Stimulated activated CD4-positive, alpha-beta T cell treated with anti-CD3 and anti-CD28 coated beads, TNF-alpha, amount 100 ng/mL, for 24 hours (primary cell): ENCODE measurements at regions not wholly inside any gene's neighbourhood (a gene's known extent, or its start where the extent isn't known, plus 50 kb on each side); places are given as distances from the start of the nearest gene placed in this dataset.
"Not testable (repeated sequence)": the region's sequence is repeated elsewhere in the genome, so short reads cannot be mapped to it uniquely, and the experiment has no call there.

Source experiments
- DNase-seq, 3 experiments: peaks; one replicate each; pipeline ENCODE4 v3.0.0-alpha.2; 2020; ENCODE audit warnings: low read depth in 3 of 3

GRCh38 chr9:96131825-96132224 is 170.2 kb downstream of the HSD17B3 start:
- no peak for DNase-seq

DNA sequence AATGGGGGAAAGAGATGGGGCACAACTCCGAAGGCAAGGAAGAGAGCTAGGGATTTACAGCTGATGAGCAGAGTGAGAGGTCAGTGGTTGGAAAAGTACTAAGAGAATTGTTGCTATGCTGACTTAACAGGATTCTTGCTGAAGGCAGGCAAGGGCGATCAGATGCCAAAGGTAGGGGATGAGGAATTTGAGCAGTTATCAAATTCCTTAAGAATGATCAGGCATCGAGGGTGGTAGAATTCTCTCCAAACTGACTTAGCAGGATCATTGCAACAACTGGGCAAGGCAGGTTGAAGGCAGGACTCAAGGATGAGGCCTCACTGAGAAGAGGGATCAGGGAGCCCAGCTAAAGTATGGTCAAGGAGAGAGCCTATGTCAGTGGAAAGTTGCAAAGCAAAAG is 171.0 kb downstream of the HSD17B3 start:
- no peak for DNase-seq

DNA sequence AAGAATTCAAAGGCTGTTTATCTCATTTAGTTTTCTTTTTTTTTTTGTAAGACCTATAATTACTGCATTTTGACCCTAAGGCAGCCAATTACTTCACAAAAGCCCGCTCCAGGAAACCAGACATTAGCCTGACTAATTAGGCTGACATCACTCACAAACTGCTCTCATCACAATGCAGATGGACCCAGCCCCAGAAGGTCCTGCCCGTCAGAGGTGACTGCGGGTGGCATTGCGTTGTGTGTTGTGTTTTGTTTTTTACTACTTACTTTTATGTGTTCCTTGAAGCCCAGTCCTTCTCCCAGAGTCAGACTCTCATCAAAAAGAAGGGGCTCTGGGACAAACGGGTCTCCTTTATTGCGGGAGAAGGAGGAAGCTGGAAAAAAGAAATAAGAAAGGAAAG is 172.2 kb downstream of the HSD17B3 start:
- DNase-seq, result no peak

- DNase-seq, result no peak
These were observed 173.1 kb downstream of the HSD17B3 start for GRCh38 chr9:96128880-96129279.

DNA sequence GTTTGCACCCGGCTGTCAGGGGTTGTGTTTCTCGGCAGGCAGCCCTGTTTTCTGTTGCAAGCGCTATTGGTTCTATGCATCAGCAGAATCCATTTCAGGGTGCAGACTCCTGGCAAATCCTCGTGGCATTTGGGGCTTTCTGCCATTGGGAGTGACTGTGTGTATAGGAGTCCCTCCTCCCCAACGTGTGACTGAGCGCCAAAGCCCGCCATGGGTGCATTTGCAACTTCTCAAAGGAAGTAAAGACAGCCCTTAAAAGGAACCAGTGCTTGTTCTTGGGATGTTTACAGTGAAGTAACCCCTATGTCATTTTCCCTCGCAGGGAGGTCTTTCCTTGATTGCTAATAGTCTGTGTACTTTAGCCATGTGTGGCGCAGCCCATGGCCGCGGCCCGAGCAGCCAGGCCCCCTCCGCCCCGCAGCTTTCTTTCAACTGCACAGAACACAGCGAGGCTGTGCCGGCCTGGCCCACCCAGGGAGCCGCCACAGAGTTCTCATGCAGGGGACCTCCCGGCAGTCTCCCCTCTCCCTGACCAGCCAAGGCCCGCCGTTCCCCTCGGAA is 175.6 kb downstream of the HSD17B3 start:
- DNase-seq, result no peak

DNA sequence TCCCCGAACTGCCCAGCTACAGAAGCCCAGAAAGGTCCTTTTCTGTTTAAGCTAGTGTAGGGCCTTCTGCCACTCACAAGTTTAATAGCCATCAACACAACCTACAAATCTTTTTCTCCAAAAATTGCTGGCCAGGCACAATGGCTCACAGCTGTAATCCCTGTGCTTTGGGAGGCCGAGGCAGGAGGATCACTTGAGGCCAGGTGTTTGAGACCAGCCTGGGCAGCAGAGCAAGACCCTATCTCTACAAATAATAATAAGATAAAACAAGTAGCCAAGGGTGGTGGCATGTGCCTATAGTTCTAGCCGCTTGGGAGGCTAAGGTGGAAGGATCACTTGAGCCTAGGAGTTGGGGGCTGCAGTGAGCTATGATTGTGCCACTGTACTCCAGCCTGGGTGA is 176.4 kb downstream of the HSD17B3 start:
- DNase-seq, result no peak

DNA sequence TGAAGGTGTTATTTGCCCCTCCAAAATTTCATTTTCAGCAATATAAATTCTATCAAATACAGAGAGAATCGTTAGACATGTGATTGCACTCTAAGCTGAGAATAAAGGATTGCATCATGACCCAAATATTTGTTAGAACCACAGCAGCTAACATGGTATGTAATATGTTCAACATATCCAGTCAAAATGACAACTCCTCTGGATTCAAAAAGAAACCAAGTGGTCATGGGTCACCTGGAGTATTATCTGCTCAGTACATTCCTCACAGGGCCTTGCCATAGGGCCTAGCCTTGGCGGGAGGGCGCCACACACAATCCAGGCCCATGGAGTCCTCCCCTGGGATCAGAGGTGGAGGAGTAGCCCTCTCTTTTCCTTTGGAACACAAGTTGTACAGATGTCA is 179.2 kb downstream of the HSD17B3 start:
- DNase-seq, result no peak

DNA sequence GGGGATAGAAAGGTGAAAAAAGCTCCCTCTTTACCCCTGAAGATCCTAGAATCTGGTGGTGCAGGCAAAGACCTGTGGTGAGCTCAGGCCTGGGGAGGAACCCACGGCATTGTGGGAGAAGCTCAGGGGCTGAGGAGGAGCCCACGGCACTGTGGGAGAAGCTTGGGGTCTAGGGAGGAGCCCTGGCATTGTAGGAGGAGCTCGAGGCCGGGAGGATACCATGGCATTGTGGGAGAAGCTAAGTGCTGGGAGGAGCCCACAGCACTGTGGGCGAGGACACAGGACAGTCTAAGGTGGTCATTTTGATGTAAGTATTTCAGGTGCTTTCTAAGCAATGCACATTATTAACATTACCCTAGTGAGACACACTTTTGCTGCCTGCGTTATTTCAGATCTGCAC is 179.7 kb downstream of the HSD17B3 start:
- no peak for DNase-seq

DNA sequence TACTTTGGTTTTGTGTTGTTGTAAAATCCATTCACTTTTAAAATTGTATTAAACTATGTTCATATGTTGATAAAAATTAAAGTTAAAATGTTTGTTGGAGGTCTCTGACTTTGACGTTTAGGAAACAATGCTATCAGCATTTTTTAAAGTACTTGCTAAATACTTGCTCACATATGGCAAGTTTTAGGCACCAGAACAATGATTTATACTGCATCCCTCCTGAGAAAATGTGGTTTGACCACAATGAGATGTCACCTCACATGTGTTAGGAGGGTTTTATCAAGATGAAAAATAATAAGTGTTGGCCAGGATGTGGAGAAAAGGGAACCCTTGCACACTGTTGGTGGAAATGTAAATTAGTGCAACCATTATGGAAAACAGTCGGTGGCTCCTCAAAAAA is 180.8 kb downstream of the HSD17B3 start:
- DNase-seq, result no peak

- DNase-seq, result no peak
These were observed 184.4 kb downstream of the HSD17B3 start for GRCh38 chr9:96117398-96118080.

DNA sequence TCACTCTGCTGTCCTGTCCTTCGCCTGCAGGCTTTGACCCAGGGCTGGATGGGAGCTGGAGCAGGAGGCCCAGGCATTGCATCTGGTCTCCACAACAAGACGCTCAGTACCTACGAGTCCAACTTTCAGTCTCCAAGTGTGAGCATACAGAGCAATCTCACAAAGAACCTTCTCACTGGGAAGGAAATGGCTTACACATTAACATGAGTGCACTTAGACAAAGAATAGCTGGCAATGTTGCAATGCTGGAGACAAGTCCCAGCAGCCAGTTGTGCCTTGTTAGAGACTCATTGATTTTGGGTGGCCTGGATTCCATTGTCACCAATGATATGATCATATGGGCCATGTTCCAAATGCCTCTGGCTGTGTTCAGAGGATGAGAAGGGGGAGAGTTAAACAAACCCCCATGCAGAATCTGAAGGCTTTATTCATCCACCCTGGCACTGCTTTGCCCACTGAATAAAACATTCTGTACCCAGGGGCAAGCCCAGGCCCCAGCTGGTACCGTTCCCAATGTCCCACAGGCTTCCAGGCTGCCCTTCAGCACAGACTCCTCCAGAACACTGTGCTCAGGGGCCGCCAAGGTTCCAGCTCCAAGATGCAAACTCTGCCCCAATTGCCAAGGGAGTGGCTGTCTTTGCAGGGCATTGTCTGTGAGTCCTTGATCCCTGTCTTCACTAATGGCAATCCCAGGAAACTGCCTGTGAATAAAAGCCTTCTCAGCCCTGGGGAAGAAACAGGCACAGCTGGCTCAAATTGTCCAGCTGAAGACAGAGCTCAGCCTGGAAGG is 185.5 kb downstream of the HSD17B3 start:
- DNase-seq, result no peak

DNA sequence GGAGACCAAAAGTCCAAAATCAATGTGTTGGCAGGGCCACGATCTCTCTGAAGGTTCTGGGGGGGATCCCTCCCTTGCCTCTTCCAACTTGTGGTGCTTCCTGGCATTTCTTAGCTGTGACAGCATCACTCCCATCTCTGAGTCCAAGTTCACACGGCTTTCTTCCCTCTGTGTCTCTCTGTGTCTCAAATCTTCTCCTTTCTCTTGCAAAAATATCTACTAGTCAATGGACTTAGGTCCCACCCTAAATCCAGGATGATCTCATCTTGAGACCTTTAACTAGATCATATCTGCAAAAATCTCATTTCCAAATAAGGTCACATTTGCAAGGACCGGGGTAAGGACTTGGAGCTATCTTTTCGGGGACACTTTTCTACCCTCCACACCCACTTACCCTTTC is 186.1 kb downstream of the HSD17B3 start:
- no peak for DNase-seq

DNA sequence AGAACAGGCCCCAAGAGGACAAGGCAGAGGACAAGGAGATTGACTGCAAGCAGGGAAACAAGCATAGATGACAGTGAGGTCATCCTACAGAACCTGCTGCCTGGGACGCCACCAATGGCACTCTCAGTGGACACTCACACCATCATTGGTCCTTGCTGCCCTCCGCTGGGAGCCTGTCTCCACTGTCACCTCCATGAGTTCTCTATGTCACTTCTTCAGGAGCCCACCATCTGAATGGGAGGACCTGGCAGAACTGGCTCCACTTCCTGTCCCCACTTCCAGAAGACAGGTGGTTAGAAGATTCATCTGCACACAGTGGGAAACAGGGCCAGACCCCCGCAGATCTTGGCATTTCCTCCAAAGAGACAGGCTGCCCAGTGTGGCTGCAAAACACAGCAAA is 188.9 kb downstream of the HSD17B3 start:
- DNase-seq, result no peak

GRCh38 chr9:96109680-96110351 is 192.2 kb downstream of the HSD17B3 start:
- DNase-seq, result no peak

GRCh38 chr9:96108691-96109380 is 193.1 kb downstream of the HSD17B3 start:
- no peak for DNase-seq

DNA sequence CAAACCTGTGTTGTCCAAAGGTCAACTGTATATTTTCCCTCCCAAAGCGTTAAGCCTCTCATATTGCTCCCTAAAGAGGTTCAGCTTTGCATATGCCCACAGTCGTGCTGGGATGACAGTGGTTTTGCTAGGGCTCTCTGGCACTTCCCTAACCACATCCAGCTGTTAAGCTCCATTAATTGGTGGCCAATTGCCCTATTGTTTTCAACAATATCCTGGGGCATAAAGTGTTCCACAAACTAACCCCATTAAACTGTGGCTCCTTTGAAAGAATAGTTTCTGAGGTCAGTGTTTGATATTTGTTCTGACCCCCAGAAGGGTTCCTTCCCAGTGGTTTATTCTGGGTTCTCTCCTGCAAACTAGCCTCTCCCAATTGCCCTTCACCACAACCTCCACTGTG is 194.5 kb downstream of the HSD17B3 start:
- DNase-seq, result no peak

- no peak for DNase-seq
These were observed 201.3 kb downstream of the HSD17B3 start for GRCh38 chr9:96100385-96101300.

GRCh38 chr9:96090630-96091029 is 211.3 kb downstream of the HSD17B3 start:
- DNase-seq, result not testable (repeated sequence)

- DNase-seq, result no peak
These were observed 212.4 kb downstream of the HSD17B3 start for GRCh38 chr9:96089452-96090085.

DNA sequence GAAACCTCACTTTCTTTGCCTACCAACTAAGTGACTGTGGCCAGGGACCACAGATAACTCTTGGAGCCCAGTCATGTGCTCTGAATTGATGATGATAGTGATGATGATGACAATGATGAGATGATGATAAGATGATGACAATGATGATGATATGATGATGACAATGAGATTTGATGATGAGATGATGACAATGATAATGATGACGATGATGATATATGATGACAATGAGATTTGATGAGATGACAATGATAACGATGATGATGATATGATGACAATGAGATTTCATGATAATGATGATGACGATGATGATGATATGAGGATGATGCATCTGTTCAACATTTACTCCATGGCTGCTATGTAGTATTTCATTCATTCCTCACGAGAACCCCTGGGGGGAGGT is 213.0 kb downstream of the ERCC6L2 start:
- no peak for DNase-seq
